HG02973 (cell line): ENCODE measurements at regions not wholly inside any gene's neighbourhood (a gene's known extent, or its start where the extent isn't known, plus 50 kb on each side); places are given as distances from the start of the nearest gene placed in this dataset.
"Not testable (repeated sequence)": the region's sequence is repeated elsewhere in the genome, so short reads cannot be mapped to it uniquely, and the experiment has no call there.

Source experiments
- ATAC-seq: cut with Tn5 transposase; IDR thresholded peaks from one replicate; pipeline ENCODE4 v1.9.1; 2021; ENCODE audit warnings: moderate library complexity; ENCODE audit not compliant: unreplicated experiment

- no peak for ATAC-seq
These were observed 126.5 kb upstream of the PALM2AKAP2 start for GRCh38 chr9:109653470-109653869.

GRCh38 chr9:109663978-109664377 lies 116.0 kb upstream of the PALM2AKAP2 start:
- not testable (repeated sequence) for ATAC-seq

DNA sequence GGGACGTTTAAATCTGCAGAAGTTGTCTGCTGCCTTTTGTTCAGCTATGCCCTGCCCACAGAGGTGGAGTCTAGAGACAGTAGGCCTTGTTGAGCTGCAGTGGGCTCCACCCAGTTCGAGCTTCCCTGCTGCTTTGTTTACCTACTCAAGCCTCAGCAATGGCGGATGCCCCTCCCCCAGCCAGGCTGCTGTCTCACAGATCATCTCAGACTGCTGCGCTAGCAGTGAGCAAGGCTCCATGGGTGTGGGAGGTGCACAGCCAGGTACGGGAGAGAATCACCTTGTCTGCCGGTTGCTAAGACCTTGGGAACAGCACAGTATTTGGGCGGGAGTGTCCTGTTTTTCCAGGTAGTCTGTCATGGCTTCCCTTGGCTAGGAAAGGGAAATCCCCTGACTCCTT lies 114.3 kb upstream of the PALM2AKAP2 start:
- not testable (repeated sequence) for ATAC-seq

GRCh38 chr9:109681301-109681700 lies 98.7 kb upstream of the PALM2AKAP2 start:
- no peak for ATAC-seq

DNA sequence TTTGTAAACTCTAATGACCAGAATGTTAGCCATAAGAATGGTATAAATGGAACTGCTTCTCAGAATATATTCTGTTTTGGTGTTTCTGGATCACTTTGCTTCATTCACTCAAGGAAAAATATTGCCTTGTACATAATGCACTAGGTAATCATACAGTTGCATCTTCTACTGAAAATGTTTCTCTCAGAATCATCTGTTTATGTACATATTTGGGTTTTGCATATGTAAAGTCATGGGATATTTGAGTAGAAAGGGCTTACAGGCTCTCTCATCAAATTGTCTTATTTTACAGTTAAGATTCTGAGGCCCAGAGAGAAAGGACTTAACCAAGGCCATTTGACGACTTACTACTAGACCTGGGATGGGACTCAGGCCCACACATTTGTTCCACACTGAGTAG lies 97.8 kb upstream of the PALM2AKAP2 start:
- no peak for ATAC-seq

- ATAC-seq, result no peak
These were observed 96.5 kb upstream of the PALM2AKAP2 start for GRCh38 chr9:109683521-109683920.

GRCh38 chr9:109689701-109690100 lies 90.3 kb upstream of the PALM2AKAP2 start:
- no peak for ATAC-seq

DNA sequence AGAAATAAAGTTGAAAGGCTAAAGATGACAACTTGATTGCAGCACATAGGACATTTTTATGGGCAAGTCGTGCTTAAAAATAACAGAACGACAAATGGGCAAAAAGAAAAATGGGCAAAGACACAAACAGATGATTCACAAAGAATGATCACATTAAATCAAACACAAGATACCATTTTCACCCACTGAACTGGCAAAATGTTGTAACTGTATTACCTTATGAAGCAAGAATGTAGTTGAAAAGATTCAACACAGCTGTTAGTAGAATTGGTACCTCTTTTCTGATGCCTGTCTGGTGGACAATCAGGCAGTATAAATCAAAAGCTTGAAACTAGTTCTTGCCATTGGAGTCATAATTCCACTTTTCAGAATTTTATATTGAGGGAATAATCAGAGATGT lies 81.0 kb upstream of the PALM2AKAP2 start:
- no peak for ATAC-seq

DNA sequence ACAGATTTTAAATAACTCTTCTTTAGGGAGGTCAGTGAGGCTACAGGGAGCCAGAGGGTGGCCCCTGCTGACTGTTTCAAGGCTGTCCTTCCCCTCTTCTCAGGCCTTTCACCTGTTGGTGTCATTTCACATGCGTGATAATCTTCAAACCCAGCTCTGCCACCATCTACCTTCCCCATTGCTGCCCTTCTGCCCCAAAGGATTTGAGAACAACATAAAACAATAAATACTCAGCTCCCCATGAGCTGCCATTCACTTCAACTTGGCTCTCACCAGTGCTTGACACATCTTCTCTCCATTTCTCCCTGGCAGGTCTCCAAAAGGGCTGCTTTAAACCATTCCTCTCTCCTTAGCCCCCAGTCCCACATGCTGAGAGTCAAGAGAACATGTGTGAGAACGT lies 75.5 kb upstream of the PALM2AKAP2 start:
- no peak for ATAC-seq

DNA sequence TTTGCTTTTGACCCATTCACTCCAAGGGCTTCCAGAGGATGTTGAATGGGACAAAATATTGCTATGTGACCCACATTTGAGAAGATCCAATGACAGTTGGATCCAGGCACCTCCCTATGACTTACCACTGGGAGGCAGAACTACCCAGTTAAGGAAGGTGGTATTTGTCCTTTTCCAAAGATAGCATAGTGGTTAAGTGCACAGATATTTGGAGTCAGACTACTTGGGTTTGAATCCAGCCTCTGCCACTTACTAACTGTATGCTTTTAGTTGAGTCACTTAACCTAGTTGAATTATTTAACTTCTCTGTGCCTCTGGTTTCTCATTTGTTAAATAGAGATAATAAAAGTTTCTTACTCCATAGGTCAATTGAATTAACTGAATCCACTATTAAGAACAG lies 74.5 kb upstream of the PALM2AKAP2 start:
- ATAC-seq, result no peak

DNA sequence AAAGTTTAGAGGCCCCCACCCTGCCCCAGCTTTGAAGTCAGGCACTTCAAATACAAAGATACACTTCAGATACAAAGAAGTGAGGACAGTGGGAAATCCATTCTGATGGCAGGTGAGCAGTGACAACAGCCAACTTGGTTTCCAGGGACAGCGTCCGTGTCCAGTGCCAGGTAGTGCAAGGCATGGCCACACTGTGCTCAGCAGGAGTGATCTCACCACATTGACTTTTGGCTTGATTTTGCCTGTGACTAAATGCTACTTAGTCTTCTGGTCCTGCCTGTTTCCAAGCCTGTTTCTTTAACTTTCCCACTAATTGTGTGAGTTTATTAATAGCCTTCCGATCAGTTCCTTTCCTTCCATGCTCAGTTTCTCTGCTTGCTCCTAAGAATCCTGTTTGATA lies 72.6 kb upstream of the PALM2AKAP2 start:
- no peak for ATAC-seq

DNA sequence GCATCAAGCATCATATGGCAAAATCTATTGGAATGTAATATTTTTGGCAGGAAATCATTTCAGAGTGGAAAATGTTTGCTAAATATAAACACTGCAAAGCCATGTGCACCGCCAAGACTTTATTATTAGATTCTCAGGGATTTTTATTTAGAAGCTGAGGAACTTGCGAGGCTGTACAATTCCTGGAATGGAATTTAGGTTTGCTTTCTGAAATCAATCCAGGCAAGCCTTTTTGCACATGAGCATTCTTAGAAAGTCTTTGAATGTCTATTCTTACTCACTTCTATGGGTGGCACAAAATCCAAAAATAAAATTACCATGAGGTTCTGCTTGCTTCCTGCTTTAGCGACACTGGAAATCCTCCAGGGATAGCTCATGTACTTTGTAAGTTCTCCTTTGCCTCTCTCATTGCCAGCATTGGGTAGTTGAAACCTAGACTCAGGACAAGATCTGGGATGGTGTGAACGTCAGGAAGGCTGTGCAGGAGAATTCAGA lies 71.5 kb upstream of the PALM2AKAP2 start:
- no peak for ATAC-seq

DNA sequence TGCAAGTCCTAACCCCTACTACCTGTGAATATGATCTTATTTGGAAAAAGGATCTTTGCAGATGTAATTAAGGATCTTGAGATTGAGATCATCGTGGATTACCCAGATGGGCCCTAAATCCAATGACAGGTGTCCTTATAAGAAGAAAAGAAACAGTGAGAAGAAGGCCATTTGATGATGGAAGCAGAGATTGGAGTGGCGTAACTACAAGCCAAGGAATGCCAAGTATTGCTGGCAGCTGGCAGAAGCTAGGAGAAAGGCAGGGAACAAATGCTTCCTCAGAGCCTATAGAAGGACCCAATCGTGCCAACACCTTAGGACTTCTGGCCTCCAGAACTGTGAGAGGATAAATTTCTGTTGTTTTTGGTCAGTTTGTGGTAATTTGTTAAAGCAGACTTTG lies 70.1 kb upstream of the PALM2AKAP2 start:
- ATAC-seq, result no peak

DNA sequence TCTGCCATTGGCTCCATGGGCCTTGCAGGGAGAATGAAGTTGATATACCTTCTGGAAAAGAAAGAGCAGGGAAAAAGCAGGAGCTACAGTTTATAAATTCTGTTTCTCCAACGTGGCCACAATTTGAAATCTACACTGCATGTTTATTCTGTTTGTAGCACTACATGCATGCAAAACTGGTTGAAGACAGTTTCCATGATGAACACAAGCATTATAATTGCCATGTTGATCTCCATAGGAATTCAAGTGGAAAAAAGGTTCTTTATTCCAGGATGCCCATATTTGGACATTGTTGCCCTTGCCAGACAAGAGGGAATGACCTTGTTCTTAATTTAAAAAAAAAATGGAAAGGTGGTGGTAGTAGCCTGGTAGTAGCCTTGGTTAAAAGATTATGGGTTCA lies 69.2 kb upstream of the PALM2AKAP2 start:
- ATAC-seq, result no peak

GRCh38 chr9:109715344-109715743 lies 64.7 kb upstream of the PALM2AKAP2 start:
- ATAC-seq, result no peak

DNA sequence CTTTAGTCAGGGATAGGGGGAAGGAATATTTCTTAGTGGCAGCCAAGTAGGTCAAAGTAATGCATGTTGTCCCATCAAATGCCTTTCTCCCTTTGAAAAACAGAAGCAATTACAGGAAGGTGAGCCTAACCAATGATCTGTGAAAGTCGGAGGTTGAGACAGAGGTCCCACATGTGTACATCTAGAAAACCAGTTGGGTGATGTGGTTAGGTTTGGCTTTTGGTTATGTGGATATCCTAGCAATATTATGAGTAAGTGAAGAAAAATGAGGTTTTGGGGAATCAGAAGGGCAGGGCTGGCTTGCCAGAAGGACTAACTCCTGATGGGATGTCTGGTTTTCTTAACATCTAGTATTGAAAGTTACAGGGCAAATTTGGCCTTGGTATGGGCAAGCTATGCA lies 63.4 kb upstream of the PALM2AKAP2 start:
- ATAC-seq, result no peak

- no peak for ATAC-seq
These were observed 62.7 kb upstream of the PALM2AKAP2 start for GRCh38 chr9:109717342-109717741.

GRCh38 chr9:109718861-109719260 lies 61.1 kb upstream of the PALM2AKAP2 start:
- no peak for ATAC-seq

DNA sequence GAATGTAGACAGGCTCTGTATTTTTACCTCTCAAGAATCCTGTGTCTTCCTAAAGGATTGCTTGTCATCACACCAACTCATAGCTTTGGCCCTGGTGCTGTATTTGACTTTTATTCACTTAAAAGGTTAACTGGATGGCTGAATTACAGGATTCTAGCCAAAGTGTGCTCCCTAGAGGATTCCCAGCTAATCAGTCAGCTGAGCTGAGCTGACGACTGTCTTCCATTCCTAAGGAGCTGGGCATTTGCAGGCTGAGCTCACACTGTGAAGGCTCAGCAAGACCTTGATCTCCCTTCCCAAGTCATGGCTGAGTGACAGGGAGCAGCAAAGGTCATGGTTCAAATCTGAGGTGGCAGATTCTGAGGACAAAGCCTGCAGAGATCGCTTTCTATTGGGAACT lies 59.0 kb upstream of the PALM2AKAP2 start:
- ATAC-seq, result no peak

DNA sequence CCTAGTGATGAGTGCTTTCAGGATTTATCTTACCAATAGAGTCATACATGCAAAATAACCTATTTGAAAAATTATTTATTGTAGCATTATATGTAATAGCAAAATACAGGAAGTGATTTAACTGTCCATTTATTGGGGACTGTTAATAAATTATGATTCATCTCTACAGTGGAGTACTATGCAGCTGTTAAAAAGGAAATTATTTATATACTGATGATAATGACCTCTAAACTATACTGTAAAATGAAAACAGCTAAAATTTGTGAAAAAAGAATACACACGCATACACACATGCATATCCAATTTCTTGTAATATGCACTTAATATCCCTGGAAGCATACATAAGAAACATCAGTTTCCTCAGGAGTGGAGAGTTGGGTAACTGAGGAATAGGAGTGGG lies 58.0 kb upstream of the PALM2AKAP2 start:
- no peak for ATAC-seq

GRCh38 chr9:109723781-109724180 lies 56.2 kb upstream of the PALM2AKAP2 start:
- no peak for ATAC-seq

DNA sequence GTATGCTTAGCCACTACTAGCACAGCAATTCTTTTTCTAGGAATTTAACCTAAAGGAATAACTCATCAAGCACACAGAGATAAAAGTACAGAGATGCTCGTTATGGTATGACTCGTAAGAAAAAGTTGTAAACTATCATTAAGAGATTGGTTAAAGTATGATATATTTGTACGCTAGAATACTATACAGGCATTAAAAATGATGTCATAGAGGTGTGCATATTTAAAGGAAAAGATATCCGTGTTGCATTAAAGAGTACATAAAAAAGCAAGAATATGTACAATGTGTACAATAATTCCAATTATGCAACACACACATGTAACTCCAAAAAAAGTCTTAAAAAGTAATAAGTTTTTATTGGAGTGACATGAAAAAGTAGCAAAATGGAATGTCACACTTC lies 54.5 kb upstream of the PALM2AKAP2 start:
- no peak for ATAC-seq

DNA sequence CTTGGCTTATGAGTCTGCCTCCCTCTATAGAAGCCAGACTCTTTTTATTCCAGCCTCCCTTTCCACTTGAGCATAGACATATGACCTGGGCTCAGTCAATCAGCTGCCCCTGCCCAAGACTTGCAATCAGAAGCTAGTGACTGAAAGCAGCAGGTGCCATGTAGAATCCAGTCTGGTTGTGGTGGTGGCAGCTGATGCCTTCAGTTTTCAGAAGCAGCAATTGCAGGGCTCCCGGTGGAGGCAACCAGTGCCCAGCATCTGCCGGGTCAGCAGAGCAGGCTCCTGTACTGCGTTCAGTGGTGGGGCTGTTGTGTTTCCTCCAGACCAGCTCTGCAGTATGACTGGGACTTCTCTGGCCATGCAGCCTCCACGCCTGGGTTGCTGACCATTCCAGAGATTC lies 53.9 kb upstream of the PALM2AKAP2 start:
- no peak for ATAC-seq
